Suprapubic skin (tissue), 4 donors: ENCODE measurements at regions not wholly inside any gene's neighbourhood (a gene's known extent, or its start where the extent isn't known, plus 50 kb on each side); places are given as distances from the start of the nearest gene placed in this dataset.

ENCODE experiments used
- POLR2A ChIP-seq, 2 donors: fragments of 450-650 bp; IDR thresholded peaks; one replicate each; pipeline ENCODE4 v1.6.1; 2017; ENCODE audit warnings: antibody characterized with exemption in 2 of 2, mild to moderate bottlenecking in 2 of 2, moderate library complexity in 2 of 2
- POLR2AphosphoS5 ChIP-seq, 3 donors: sonication (generic); formaldehyde crosslinking; IDR thresholded peaks; one replicate each; pipeline ENCODE4 v1.6.1; 2017; ENCODE audit warnings: antibody characterized with exemption in 3 of 3
- TF ChIP-seq, protein P1 (sequence below), 2 donors: fragments of 200-600 bp in 1 of 2; fragments of 450-650 bp in 1 of 2; sonication (generic) in 1 of 2; IDR thresholded peaks; one replicate each; pipeline ENCODE4 v1.5.1; 2016 to 2019; ENCODE audit warnings: antibody characterized with exemption in 2 of 2, mild to moderate bottlenecking in 1 of 2, moderate library complexity in 1 of 2

DNA sequence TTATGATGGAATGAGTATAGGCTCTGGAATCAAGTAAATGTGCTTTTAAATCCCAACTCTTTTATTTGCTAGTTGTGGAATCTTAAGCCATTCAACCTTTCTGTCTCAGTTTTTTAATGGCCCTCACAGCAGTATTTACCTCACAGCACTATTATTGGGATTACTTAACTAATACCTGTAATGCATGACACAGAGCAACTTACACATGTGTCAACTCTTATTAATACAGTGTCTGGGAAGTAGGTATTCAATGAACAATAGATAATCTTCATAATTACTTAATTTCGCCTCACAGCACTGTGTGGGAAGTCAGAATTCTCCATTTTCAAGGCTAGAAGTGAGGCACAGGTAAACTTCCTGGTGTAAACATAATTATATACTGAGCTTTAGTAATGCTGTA lies 149.7 kb upstream of the NUDT6 start:
- TF ChIP-seq, protein P1, sequence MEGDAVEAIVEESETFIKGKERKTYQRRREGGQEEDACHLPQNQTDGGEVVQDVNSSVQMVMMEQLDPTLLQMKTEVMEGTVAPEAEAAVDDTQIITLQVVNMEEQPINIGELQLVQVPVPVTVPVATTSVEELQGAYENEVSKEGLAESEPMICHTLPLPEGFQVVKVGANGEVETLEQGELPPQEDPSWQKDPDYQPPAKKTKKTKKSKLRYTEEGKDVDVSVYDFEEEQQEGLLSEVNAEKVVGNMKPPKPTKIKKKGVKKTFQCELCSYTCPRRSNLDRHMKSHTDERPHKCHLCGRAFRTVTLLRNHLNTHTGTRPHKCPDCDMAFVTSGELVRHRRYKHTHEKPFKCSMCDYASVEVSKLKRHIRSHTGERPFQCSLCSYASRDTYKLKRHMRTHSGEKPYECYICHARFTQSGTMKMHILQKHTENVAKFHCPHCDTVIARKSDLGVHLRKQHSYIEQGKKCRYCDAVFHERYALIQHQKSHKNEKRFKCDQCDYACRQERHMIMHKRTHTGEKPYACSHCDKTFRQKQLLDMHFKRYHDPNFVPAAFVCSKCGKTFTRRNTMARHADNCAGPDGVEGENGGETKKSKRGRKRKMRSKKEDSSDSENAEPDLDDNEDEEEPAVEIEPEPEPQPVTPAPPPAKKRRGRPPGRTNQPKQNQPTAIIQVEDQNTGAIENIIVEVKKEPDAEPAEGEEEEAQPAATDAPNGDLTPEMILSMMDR (IDR thresholded peaks at IDR 0.05): no peak
- TF ChIP-seq POLR2AphosphoS5 (IDR thresholded peaks at IDR 0.05): no peak
- no peak for TF ChIP-seq POLR2A (IDR thresholded peaks at IDR 0.05)
